HUES48 (cell line): ENCODE measurements at regions not wholly inside any gene's neighbourhood (a gene's known extent, or its start where the extent isn't known, plus 50 kb on each side); places are given as distances from the start of the nearest gene placed in this dataset.

Source experiments
- H3K27ac ChIP-seq: one replicate; pipeline ENCODE4 v1.7.0; 2013; ENCODE audit warnings: low read depth, low read length, inconsistent platforms
- H3K27me3 ChIP-seq: 2 replicates; pipeline ENCODE4 v1.6.1; 2013; ENCODE audit warnings: mild to moderate bottlenecking, low read length; ENCODE audit not compliant: control insufficient read depth, insufficient read depth
- H3K36me3 ChIP-seq: 2 replicates; pipeline ENCODE4 v1.6.1; 2013; ENCODE audit warnings: low read length; ENCODE audit not compliant: control insufficient read depth, insufficient read depth
- H3K4me1 ChIP-seq: 2 replicates; pipeline ENCODE4 v1.6.1; 2013; ENCODE audit warnings: mild to moderate bottlenecking, low read length; ENCODE audit not compliant: control insufficient read depth, insufficient read depth
- H3K4me3 ChIP-seq: 2 replicates; pipeline ENCODE4 v1.5.1; 2013; ENCODE audit warnings: mild to moderate bottlenecking, low read depth, low read length
- H3K9ac ChIP-seq: 2 replicates; pipeline ENCODE4 v1.6.1; 2013; ENCODE audit warnings: mild to moderate bottlenecking, low read depth, low read length, moderate library complexity
- H3K9me3 ChIP-seq: 2 replicates; pipeline ENCODE4 v1.6.1; 2013; ENCODE audit warnings: low read length; ENCODE audit not compliant: control insufficient read depth, insufficient read depth

GRCh38 chr11:111095327-111095726 lies 150.2 kb upstream of the POU2AF2 start:
- H3K36me3 ChIP-seq = no peaks in the 10 kb centered on the region
- H3K27me3 ChIP-seq = no peaks in the 10 kb centered on the region

GRCh38 chr11:111093061-111093460 lies 152.5 kb upstream of the POU2AF2 start:
- no peak overlapping the region for H3K9ac ChIP-seq
- H3K4me1 ChIP-seq = no peaks in the 10 kb centered on the region; the same call in 1 of the 2 replicates
- no peaks in the 10 kb centered on the region for H3K9me3 ChIP-seq
- no peaks in the 10 kb centered on the region for H3K36me3 ChIP-seq
- H3K27ac ChIP-seq = no peak overlapping the region
- no peaks in the 10 kb centered on the region for H3K27me3 ChIP-seq
- H3K4me3 ChIP-seq = no peak overlapping the region

More at GRCh38 chr11:111095327-111095726, 150.2 kb upstream of the POU2AF2 start:
- Histone ChIP-seq H3K9ac (no peak overlapping the region), H3K4me3 (no peak overlapping the region), H3K9me3 (no peaks in the 10 kb centered on the region), H3K27ac (no peak overlapping the region), H3K4me1 (no peaks in the 10 kb centered on the region; the same call in 1 of the 2 replicates)

GRCh38 chr11:111091321-111091938 lies 154.1 kb upstream of the POU2AF2 start:
- Histone ChIP-seq H3K27ac (no peak overlapping the region), H3K4me3 (no peak overlapping the region), H3K4me1 (no peaks in the 10 kb centered on the region), H3K9me3 (no peaks in the 10 kb centered on the region), H3K36me3 (no peaks in the 10 kb centered on the region), H3K27me3 (no peaks in the 10 kb centered on the region), H3K9ac (no peak overlapping the region)

- no peaks in the 10 kb centered on the region for H3K4me1 ChIP-seq
- no peaks in the 10 kb centered on the region for H3K36me3 ChIP-seq
- no peaks in the 10 kb centered on the region for H3K27me3 ChIP-seq
- no peak overlapping the region for H3K9ac ChIP-seq
- H3K4me3 ChIP-seq = no peak overlapping the region
- no peaks in the 10 kb centered on the region for H3K9me3 ChIP-seq
- H3K27ac ChIP-seq = no peak overlapping the region
Observed at GRCh38 chr11:111089759-111090158, 155.8 kb upstream of the POU2AF2 start.

- no peak overlapping the region for H3K27ac ChIP-seq
- no peaks in the 10 kb centered on the region for H3K9me3 ChIP-seq
- H3K9ac ChIP-seq = no peak overlapping the region
- no peaks in the 10 kb centered on the region for H3K27me3 ChIP-seq
- H3K4me1 ChIP-seq = no peaks in the 10 kb centered on the region
- no peaks in the 10 kb centered on the region for H3K36me3 ChIP-seq
- H3K4me3 ChIP-seq = no peak overlapping the region
Observed at GRCh38 chr11:111088847-111089355, 156.6 kb upstream of the POU2AF2 start.

GRCh38 chr11:111086058-111086457 lies 159.5 kb upstream of the POU2AF2 start:
- no peak overlapping the region for H3K4me3 ChIP-seq
- H3K9me3 ChIP-seq = no peaks in the 10 kb centered on the region
- H3K27me3 ChIP-seq = no peaks in the 10 kb centered on the region
- H3K36me3 ChIP-seq = no peaks in the 10 kb centered on the region
- H3K4me1 ChIP-seq = no peaks in the 10 kb centered on the region
- no peak overlapping the region for H3K9ac ChIP-seq
- no peak overlapping the region for H3K27ac ChIP-seq

- no peaks in the 10 kb centered on the region for H3K36me3 ChIP-seq
- H3K27ac ChIP-seq = no peak overlapping the region
- H3K9me3 ChIP-seq = no peaks in the 10 kb centered on the region
- H3K4me3 ChIP-seq = no peak overlapping the region
- H3K9ac ChIP-seq = no peak overlapping the region
- no peaks in the 10 kb centered on the region for H3K27me3 ChIP-seq
- H3K4me1 ChIP-seq = no peaks in the 10 kb centered on the region
Observed at GRCh38 chr11:111082664-111083063, 162.9 kb upstream of the POU2AF2 start.

- no peaks in the 10 kb centered on the region for H3K4me1 ChIP-seq
- H3K36me3 ChIP-seq = no peaks in the 10 kb centered on the region
- no peak overlapping the region for H3K9ac ChIP-seq
- no peaks in the 10 kb centered on the region for H3K27me3 ChIP-seq
- no peak overlapping the region for H3K27ac ChIP-seq
- H3K9me3 ChIP-seq = no peaks in the 10 kb centered on the region
- H3K4me3 ChIP-seq = no peak overlapping the region
Observed at GRCh38 chr11:111081021-111081511, 164.5 kb upstream of the POU2AF2 start.

GRCh38 chr11:111077530-111078322 lies 167.8 kb upstream of the POU2AF2 start:
- no peak overlapping the region for H3K4me3 ChIP-seq
- no peak overlapping the region for H3K27ac ChIP-seq
- H3K9ac ChIP-seq = no peak overlapping the region
- H3K4me1 ChIP-seq = no peaks in the 10 kb centered on the region
- no peaks in the 10 kb centered on the region for H3K36me3 ChIP-seq
- no peaks in the 10 kb centered on the region for H3K27me3 ChIP-seq
- H3K9me3 ChIP-seq = no peaks in the 10 kb centered on the region

- H3K27ac ChIP-seq = no peak overlapping the region
- peaks cover 6% of the 10 kb centered on the region; the same call in 1 of the 2 replicates for H3K9me3 ChIP-seq
- no peaks in the 10 kb centered on the region for H3K27me3 ChIP-seq
- peaks cover 3% of the 10 kb centered on the region; the same call in 1 of the 2 replicates for H3K4me1 ChIP-seq
- H3K36me3 ChIP-seq = no peaks in the 10 kb centered on the region
- H3K9ac ChIP-seq = no peak overlapping the region
- no peak overlapping the region for H3K4me3 ChIP-seq
Observed at GRCh38 chr11:111069066-111069465, 176.5 kb upstream of the POU2AF2 start.

GRCh38 chr11:111067994-111068393 lies 177.5 kb upstream of the POU2AF2 start:
- H3K9ac ChIP-seq = no peak overlapping the region
- H3K27me3 ChIP-seq = no peaks in the 10 kb centered on the region
- peaks cover 3% of the 10 kb centered on the region; the same call in 1 of the 2 replicates for H3K4me1 ChIP-seq
- H3K4me3 ChIP-seq = no peak overlapping the region
- no peak overlapping the region for H3K27ac ChIP-seq
- peaks cover 6% of the 10 kb centered on the region; the same call in 1 of the 2 replicates for H3K9me3 ChIP-seq
- no peaks in the 10 kb centered on the region for H3K36me3 ChIP-seq
